DMS114 treated with DMSO at 0.1 percent for 48 hours (cell line): ENCODE measurements at regions not wholly inside any gene's neighbourhood (a gene's known extent, or its start where the extent isn't known, plus 50 kb on each side); places are given as distances from the start of the nearest gene placed in this dataset.

Experiments
- DNase-seq: peaks from one replicate; lab custom pipeline; 2025; ENCODE audit not compliant: unreplicated experiment; lab: John Stamatoyannopoulos, UW

DNA sequence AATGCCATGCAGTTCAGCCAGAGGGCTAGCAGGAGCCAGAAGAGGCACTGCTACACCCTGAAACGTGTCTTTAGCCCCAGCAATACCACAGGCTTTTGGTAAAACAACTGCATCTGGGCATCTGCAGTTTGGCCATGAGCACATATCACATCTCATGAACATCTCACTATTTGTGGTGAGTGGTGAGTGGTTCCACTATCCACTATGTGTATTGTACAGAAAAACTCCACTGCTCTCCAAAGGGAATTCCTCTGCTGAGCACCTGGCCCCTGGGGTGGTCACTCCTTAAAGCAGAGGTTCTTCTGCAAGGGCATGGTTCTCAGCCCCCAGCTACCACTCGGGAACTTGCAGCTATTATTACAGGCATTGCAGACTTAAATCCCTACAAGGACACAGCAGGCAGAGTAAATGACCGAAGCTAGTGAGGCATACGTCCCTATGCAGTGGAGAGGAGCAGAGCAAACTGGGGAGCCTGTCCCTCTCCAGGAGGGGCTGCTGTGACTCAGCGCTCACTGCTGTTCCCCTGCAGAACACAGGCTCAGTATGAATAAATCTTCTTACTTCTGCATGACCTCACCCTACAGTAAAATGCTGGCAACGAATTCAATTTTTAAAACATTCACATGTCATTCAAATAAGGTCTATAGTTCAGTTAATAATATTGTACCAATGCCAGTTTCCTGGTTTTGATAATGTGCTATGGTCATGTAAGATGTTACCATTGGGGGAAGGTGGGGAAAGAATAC, 332.4 kb upstream of the ZNF507 start:
- no peak for DNase-seq

DNA sequence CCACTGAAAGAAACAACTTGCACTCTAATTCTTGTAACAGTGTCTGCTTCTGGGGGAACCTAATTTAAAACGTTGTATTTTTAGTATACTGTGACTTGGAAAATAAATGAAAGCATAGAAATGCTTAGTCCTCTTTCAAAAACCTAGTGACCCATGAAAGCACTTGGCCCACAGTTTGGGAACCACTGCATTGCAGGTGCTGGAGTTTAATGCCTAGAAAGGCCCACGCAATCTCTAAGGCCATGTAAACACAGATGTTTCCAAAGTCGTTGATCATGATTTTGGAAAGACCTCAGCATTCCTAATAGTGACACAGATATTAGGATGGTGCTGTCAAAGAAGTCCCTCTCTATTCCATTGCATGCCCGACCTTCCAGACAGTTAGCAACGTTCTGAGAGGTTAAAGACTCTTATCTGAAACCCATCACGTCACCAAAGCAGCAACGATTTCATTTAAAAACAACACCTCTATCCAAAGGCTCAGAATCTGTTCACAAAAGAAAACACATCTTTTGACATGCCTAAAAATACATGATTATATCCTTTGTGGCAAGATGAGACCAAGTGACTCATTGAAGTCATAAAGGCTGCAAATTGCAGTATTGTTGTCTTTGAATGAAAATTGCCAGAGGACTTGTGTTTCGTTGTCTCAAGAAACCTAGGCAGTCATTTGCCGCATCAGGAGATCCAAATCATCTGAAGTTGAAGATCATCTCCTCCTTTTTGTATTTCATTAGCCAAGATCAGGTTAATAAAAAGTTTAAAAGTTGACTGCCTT, 328.0 kb upstream of the ZNF507 start:
- DNase-seq, result no peak

GRCh38 chr19:32018014-32018413, 327.4 kb upstream of the ZNF507 start:
- DNase-seq, result no peak

DNA sequence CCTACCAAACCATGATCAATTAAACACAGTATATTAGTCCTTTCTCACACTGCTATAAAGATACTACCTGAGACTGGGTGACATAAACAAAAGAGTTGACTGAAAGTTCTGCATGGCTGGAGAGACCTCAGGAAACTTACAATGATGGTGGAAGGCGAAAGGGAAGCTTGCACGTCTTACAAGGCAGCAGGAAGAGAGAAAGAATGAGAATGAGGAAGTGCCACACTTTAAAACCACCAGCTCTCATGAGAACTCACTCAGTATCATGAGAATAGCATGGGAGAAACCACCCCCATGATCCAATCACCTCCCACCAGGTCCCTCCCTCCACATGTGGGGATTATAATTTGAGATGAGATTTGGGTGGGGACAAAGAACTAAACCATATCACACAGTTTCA, 324.9 kb upstream of the ZNF507 start:
- DNase-seq, result no peak

- DNase-seq, result no peak
Measured at GRCh38 chr19:32022044-32022640, 323.3 kb upstream of the ZNF507 start.

- DNase-seq, result no peak
Measured at GRCh38 chr19:32022731-32023563, 322.5 kb upstream of the ZNF507 start.

DNA sequence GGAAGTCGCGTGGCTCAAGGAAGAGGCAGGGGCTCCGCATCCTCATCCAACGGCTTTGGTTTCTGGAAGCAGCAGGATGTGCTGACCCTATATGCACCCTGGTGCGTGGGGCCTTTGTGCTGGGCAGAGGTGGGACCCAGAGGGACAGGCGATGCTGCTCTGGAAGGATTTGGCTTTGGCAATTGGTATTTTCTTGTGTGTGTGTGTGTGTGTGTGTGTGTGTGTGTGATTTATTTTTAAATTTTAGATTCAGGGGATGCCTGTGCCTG, 321.9 kb upstream of the ZNF507 start:
- no peak for DNase-seq

DNA sequence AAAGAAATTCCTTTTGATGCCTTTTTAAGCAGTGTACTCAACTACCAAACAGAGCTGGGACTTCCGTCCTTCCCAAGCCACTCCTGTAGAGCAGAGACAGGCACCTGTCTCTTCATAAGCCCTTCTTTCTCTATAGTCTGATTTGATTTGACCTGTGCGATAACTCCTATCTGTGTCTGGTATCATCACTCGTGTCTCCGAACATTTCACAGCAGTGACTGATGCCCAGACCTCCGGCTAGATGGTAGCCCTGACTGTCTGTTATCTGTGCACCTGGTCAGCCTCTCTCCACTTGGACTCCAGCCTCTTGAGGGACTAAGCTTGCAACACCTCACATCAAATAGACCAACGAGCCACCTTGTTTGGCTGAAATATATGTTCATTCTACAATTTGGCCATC, 316.2 kb upstream of the ZNF507 start:
- no peak for DNase-seq

DNA sequence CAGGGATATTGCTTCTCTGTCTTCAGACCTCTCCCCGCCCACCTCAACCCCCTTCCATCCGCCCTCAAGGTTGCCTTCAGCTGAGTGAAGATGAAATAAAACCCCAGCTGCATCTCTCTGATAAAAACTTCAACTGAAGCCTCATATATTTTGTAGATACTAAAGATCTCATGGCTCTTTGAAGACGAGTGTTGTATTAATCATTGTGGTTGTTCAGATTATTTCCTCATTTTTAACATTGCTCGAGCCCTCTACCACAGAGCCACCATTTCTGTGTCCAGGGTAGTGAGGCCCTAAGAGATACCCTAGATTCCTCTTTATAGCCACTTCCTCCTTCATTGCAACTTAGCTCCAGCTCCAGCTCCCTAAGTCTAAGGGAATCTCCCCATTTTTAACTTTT, 312.8 kb upstream of the ZNF507 start:
- DNase-seq, result no peak

GRCh38 chr19:32035626-32036025, 309.8 kb upstream of the ZNF507 start:
- DNase-seq, result no peak

GRCh38 chr19:32038021-32038920, 307.1 kb upstream of the ZNF507 start:
- DNase-seq, result no peak

DNA sequence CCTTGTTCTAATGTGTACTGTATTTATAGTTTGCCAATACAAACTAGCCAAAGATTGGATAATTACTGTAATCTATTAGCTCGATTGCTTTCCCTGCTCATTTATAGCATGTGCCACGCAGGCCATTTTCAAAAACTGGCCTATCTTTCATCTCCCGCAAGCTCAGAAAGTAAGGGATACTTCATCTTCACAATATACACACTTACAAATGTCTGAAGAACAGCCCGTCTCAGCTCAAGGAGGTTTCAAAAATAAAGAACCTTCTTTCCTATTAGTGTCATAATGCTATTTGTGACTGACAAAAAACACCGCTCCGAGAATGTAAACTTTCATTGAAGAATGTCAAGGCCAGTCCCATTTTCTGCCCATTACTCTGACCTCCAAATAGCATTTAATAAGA, 306.4 kb upstream of the ZNF507 start:
- no peak for DNase-seq

- DNase-seq, result no peak
Measured at GRCh38 chr19:32039440-32039839, 306.0 kb upstream of the ZNF507 start.

GRCh38 chr19:32040236-32040635, 305.2 kb upstream of the ZNF507 start:
- peak; percentile 4 for DNase-seq

- DNase-seq, result peak; percentile 24
Measured at GRCh38 chr19:32041681-32042292, 303.6 kb upstream of the ZNF507 start.

DNA sequence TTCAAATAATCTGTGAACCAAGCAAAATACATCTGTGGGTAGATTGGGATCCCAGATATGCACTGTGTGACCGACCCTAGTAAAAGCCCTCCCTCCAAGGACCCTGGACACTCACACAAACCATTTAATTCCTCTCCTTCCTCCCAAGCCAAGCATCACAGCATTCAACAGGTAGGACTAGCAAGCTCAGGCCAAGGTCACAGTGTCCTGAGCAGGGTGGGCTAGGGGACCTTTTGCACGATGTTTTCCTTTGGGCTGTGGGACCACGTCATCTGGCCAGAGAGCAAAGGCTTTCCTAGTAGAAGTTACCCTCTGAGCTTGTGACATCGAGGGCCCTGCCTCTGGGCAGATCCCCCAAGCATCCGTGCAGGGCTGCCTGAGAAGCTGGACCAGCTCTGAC, 297.6 kb upstream of the ZNF507 start:
- DNase-seq, result no peak

- DNase-seq, result no peak
Measured at GRCh38 chr19:32053376-32053775, 292.0 kb upstream of the ZNF507 start.

DNA sequence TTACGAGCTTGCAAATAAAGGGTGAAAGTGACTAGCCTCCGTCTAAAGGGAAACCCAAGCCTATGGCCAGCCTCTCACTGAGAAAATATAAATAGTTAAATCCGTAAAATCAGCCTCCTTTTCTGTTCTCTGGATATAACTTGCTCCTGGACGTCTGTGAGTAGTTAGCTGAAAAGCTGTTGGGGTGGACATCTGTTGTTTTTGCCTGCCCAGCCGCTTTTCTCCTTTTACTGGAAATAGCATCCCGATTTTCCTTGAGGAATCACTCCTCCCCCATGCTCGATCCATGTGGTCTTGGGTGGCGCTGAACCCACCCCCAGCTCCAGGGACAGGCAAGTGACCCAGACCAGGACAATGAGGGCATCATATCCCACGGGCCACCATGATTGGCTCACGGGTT, 291.5 kb upstream of the ZNF507 start:
- DNase-seq, result no peak

DNA sequence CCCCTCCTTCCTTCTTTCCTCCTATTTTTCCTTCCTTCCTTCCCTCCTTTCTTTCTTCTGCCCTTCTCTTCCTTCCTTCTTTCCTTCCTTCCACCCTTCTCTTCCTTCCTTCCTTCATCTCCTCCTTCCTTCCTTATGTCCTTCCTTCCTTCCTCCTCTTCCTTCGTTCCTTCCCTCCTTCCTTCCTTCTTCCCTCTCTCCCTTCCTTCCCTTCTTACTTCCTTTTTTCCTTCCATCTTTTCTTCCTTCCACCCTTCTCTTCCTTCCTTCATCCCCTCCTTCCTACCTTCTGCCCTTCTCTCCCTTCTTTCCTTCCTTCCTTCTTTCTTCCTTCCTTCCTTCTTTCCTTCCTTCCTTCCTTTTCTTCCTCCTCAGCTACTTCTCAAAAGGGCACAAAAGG, 287.3 kb upstream of the ZNF507 start:
- DNase-seq, result no peak

DNA sequence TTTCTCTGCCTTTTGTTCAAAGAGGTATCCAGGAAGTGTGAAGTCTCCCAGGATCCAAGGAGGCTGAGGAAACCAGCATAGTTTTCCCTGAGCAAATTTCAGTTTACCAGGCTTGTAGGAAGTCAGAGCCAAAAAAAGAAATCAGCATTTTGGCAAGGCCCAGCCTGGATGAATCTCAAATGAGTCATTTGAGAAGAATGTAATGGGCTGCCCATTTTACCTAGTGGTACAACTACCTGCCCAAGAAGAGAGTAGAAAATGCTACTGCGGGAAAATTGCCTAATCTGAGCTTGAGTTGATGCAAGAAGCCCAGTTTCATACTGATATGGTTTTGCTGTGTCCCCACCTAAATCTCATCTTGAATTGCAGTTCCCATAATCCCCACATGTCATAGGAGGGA, 284.1 kb upstream of the ZNF507 start:
- no peak for DNase-seq
